ENCODE measurements at regions not wholly inside any gene's neighbourhood (a gene's known extent, or its start where the extent isn't known, plus 50 kb on each side); places are given as distances from the start of the nearest gene placed in this dataset.
"Not testable (repeated sequence)": the region's sequence is repeated elsewhere in the genome, so short reads cannot be mapped to it uniquely, and the experiment has no call there.

GRCh38 chr1:146630302-146630701 lies 307.8 kb upstream of the NBPF12 start:
- not testable (repeated sequence) for TF ChIP-seq CTCF, POLR2A (IDR thresholded peaks at IDR 0.05)

Measured in tibial nerve (tissue), 3 donors.